HG03432 (cell line): ENCODE measurements at regions not wholly inside any gene's neighbourhood (a gene's known extent, or its start where the extent isn't known, plus 50 kb on each side); places are given as distances from the start of the nearest gene placed in this dataset.

Experiments used
- ATAC-seq: cut with Tn5 transposase; IDR thresholded peaks from one replicate; pipeline ENCODE4 v1.9.1; 2021; ENCODE audit warnings: mild to moderate bottlenecking, moderate library complexity; ENCODE audit not compliant: unreplicated experiment

- ATAC-seq: no peak
These were observed 50.2 kb upstream of the XPA start for GRCh38 chr9:97747201-97747965.

GRCh38 chr9:97748525-97748924 is 51.4 kb upstream of the XPA start:
- no peak for ATAC-seq

- ATAC-seq: no peak
These were observed 52.8 kb upstream of the XPA start for GRCh38 chr9:97749928-97750327.

- no peak for ATAC-seq
These were observed 54.4 kb upstream of the XPA start for GRCh38 chr9:97751531-97751930.

GRCh38 chr9:97752274-97752673 is 55.1 kb upstream of the XPA start:
- ATAC-seq: no peak

- no peak for ATAC-seq
These were observed 56.2 kb upstream of the XPA start for GRCh38 chr9:97753364-97753763.

GRCh38 chr9:97753975-97754374 is 56.8 kb upstream of the XPA start:
- ATAC-seq: no peak

- ATAC-seq: no peak
These were observed 58.6 kb upstream of the XPA start for GRCh38 chr9:97755618-97756267.

GRCh38 chr9:97756991-97757390 is 59.9 kb upstream of the XPA start:
- ATAC-seq: no peak

- ATAC-seq: no peak
These were observed 61.3 kb upstream of the XPA start for GRCh38 chr9:97758334-97758916.

- ATAC-seq: no peak
These were observed 62.6 kb upstream of the XPA start for GRCh38 chr9:97759581-97760288.

GRCh38 chr9:97761056-97761598 is 64.0 kb upstream of the XPA start:
- ATAC-seq: no peak

GRCh38 chr9:97761879-97762278 is 64.7 kb upstream of the XPA start:
- no peak for ATAC-seq

- ATAC-seq: no peak
These were observed 66.7 kb upstream of the XPA start for GRCh38 chr9:97763874-97764273.

GRCh38 chr9:97766092-97766491 is 69.0 kb upstream of the XPA start:
- no peak for ATAC-seq

- ATAC-seq: no peak
These were observed 69.5 kb upstream of the XPA start for GRCh38 chr9:97766610-97767009.

GRCh38 chr9:97767891-97768290 is 70.8 kb upstream of the XPA start:
- no peak for ATAC-seq

- no peak for ATAC-seq
These were observed 71.6 kb upstream of the XPA start for GRCh38 chr9:97768746-97769145.

- no peak for ATAC-seq
These were observed 72.1 kb upstream of the XPA start for GRCh38 chr9:97769208-97769607.

- ATAC-seq: no peak
These were observed 73.8 kb upstream of the XPA start for GRCh38 chr9:97770808-97771372.

- ATAC-seq: no peak
These were observed 74.5 kb upstream of the XPA start for GRCh38 chr9:97771641-97772040.
